CD4-positive, alpha-beta T cell treated with Interferon alpha-2 for 1 hour (primary cell): ENCODE measurements at regions not wholly inside any gene's neighbourhood (a gene's known extent, or its start where the extent isn't known, plus 50 kb on each side); places are given as distances from the start of the nearest gene placed in this dataset.
"Not testable (repeated sequence)": the region's sequence is repeated elsewhere in the genome, so short reads cannot be mapped to it uniquely, and the experiment has no call there.

ENCODE experiments used
- DNase-seq, 2 donors: peaks; one replicate each; pipeline ENCODE4 v3.0.0-alpha.2; 2020 to 2022

DNA sequence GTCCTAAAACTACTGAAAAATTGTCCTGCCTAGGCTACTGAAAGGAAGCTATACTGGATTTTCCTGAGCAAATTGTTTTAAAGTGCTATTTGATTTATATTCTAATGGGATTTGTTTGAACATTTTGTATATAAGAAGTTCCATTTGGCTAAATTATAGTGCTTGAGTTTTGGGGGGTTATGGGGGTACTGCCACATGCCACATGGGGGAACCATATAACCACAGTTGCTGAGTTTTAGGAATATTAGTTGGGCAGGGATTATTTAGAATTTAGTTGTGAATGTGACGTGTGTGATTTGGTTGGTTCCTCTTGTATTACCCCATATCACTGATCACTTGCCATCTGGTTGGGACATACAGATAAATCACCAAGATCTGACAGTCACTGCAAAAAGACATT, 224.5 kb upstream of the TAPT1 start:
- DNase-seq, result no peak

DNA sequence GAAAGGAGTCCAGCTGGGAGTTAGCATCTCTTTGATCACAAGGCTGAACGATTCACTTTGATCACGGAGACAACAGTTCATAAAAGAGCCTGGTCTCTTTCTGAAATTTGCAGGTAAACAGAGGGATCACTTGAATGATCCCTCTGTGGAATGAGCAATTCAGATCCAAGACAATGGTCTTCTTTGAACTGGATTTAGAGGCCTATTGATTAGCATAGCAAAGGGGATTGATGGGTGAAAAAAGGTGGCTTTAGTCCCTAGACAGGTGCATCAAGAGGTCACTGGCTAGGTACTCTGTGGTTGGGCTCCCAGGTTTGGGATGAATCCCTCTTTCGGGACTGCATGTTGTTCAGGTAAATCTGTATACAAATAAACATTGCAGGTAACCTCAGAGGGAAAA, 223.8 kb upstream of the TAPT1 start:
- DNase-seq, result no peak

GRCh38 chr4:16449406-16449805, 223.1 kb upstream of the TAPT1 start:
- DNase-seq, result no peak

- no peak for DNase-seq
Observed at GRCh38 chr4:16448241-16448840, 222.1 kb upstream of the TAPT1 start.

- DNase-seq, result peak in 1 of 2 donors; percentile 14
Observed at GRCh38 chr4:16443504-16444088, 217.3 kb upstream of the TAPT1 start.

- no peak for DNase-seq
Observed at GRCh38 chr4:16442296-16442695, 216.0 kb upstream of the TAPT1 start.

- no peak for DNase-seq
Observed at GRCh38 chr4:16439768-16440167, 213.5 kb upstream of the TAPT1 start.

- DNase-seq, result no peak
Observed at GRCh38 chr4:16438986-16439385, 212.7 kb upstream of the TAPT1 start.

- DNase-seq, result no peak
Observed at GRCh38 chr4:16437836-16438235, 211.6 kb upstream of the TAPT1 start.

GRCh38 chr4:16431866-16432265, 205.6 kb upstream of the TAPT1 start:
- no peak for DNase-seq

DNA sequence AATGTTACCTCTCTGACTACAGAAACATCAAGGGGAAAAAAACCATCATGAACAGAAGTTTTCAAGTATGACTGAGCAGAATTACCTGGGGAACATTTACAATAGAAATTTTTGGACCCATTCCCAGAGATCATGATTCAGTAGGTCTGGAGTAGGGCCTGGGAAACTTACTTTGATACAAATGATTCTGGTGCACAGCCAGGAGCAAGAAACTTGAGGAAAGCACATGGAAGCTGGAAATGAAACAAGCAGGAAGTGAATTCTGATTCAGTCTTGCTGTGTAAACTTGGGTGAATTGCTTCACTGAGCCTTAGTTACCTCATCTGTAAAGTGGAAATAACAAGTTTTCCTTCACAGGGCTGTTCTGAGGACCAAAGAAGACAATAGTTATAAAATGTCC, 192.5 kb upstream of the TAPT1 start:
- no peak for DNase-seq

- DNase-seq, result no peak
Observed at GRCh38 chr4:16417198-16417597, 190.9 kb upstream of the TAPT1 start.

- no peak for DNase-seq
Observed at GRCh38 chr4:16416601-16417000, 190.3 kb upstream of the TAPT1 start.

DNA sequence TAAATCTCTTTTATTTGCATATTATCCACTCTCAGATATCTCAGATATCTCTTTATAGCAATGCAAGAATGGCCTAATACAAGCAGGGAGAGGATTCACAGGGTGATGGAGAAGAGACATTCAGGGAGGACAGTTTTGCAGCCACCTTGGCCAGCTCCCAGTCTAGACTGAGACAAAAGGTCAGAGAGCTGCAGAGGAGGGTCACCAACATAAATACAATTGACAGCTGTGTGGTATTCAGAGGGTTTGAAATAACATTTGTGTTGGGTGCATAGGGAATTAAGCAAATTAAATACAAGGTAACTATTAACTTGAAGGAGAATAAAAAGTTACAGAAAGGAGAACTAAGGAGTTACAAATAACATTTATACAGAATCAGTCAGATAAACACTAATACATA, 189.5 kb upstream of the TAPT1 start:
- no peak for DNase-seq

- DNase-seq, result no peak
Observed at GRCh38 chr4:16413814-16414555, 187.7 kb upstream of the TAPT1 start.

GRCh38 chr4:16411501-16412085, 185.3 kb upstream of the TAPT1 start:
- no peak for DNase-seq

DNA sequence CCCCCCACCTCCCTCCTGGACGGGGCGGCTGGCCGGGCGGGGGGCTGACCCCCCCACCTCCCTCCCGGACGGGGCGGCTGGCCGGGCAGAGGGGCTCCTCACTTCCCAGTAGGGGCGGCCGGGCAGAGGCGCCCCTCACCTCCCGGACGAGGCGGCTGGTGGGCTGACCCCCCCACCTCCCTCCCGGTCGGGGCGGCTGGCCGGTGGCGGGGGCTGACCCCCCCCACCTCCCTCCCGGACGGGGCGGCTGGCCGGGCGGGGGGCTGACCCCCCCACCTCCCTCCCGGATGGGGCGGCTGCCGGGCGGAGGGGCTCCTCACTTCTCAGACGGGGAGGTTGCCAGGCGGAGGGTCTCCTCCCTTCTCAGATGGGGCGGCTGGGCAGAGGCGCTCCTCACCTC, 166.9 kb upstream of the TAPT1 start:
- DNase-seq, result not testable (repeated sequence)

DNA sequence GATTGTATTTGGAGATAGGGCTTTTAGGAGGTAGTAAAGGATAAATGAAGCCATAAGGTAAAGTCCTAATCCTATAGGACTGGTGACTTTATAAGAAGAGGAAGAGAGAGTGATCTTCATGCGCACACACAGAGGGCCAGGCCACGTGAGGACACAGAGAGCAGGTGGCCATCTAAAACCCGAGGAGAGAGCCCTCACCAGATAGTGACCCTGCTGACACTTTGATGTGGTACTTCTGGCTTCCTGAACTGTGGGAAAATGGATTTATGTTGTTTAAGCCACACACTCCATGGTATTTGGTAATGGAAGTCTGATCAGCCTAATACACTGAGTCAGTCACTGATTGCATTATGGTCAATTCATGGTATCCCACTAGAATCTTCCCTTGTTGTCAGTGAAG, 164.9 kb upstream of the TAPT1 start:
- no peak for DNase-seq

- DNase-seq, result no peak
Observed at GRCh38 chr4:16387448-16387847, 161.2 kb upstream of the TAPT1 start.

DNA sequence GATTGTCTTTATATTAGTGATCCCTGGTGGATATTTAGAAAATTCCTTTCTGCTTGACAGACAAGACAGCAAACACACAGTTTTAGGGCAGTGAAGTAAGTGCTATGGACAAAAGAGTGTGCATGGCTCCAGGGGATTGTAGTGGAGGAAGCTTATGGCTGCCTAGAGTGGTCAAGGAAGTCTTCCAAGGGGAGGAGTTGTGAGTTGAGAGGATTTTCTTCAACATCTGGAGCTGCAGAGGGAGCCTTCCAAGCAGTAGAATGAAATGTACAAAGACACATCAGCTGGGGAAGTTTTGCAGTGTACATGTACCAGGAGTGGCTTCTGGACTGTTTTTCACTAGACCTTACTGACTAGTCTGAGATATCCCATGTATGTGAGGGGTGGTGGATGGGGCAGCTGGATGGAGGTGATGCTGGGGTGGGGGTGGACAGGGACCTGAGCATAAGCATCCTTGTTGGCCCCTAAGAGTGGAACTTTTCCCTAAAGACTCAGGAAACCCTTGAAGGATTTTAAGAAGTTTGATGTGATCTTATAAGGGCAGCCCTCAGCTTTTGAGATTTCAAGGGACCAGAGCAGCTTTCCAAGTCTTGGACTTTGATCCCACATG, 160.5 kb upstream of the TAPT1 start:
- no peak for DNase-seq

DNA sequence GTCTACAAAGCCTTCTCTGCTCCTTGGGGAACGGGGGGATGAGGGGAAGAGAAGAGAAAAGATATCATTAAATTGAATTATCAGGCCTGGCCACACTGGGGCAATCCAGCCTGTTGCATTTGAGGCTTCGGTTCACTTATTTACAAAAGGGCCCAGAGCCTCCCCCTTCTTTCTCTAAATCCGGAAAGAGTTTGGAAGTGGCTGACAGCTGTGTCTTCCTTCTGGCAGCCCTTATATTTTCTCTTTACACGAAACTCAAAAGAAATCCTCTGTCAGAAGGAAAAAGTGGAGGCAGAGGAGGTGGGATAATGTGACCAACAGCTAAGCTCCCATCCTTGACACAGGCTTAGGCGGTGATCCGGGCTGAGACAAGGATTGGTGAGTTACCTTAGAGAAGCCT, 158.3 kb upstream of the TAPT1 start:
- DNase-seq, result no peak

DNA sequence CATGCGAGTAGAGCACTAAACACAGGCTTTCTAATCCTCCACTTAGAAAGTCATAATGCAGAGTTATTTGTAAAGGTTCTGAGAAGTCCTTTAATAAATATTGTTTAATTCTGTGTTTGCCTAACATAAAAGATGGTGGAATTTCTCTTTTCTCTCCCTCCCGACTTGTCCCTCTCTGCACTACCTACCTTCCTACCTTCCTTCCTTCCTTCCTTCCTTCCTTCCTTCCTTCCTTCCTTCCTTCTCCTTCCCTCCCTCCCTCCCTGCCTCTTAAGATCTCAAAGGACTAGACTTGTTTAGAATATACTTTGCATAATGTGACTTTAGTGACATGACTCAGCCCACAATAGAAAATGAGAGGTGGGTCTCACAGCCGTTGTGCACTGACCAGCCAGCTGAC, 156.3 kb upstream of the TAPT1 start:
- DNase-seq, result no peak

- no peak for DNase-seq
Observed at GRCh38 chr4:16377887-16378286, 151.6 kb upstream of the TAPT1 start.
